Neural crest cell (in vitro differentiated cells): ENCODE measurements at regions not wholly inside any gene's neighbourhood (a gene's known extent, or its start where the extent isn't known, plus 50 kb on each side); places are given as distances from the start of the nearest gene placed in this dataset.

Experiments used
- DNase-seq: peaks from one replicate; pipeline ENCODE4 v3.0.0; 2021; ENCODE audit warnings: low read depth, mixed read lengths, low spot score
- H3K27ac Mint-ChIP-seq: one replicate; pipeline ENCODE4 v1.8.0; 2021; ENCODE audit warnings: mild to moderate bottlenecking, mixed read lengths; ENCODE audit not compliant: unreplicated experiment
- H3K27me3 Mint-ChIP-seq: 2 replicates; pipeline ENCODE4 v1.8.0; 2021; ENCODE audit warnings: low read depth, mild to moderate bottlenecking, mixed read lengths
- H3K36me3 Mint-ChIP-seq: 2 replicates; pipeline ENCODE4 v1.8.0; 2021; ENCODE audit warnings: low read depth, mild to moderate bottlenecking, mixed read lengths
- H3K4me1 Mint-ChIP-seq: 2 replicates; pipeline ENCODE4 v1.8.0; 2021; ENCODE audit warnings: mixed read lengths
- H3K4me3 Mint-ChIP-seq: one replicate; pipeline ENCODE4 v1.8.0; 2021; ENCODE audit warnings: mild to moderate bottlenecking, mixed read lengths
- H3K9me3 Mint-ChIP-seq: 2 replicates; pipeline ENCODE4 v1.8.0; 2021; ENCODE audit warnings: mixed read lengths
- TF ChIP-seq, protein P1 (sequence below): fragments of 200-600 bp; sonication (generic); conservative IDR thresholded peaks from 2 replicates; pipeline ENCODE4 v1.5.0; 2021; ENCODE audit warnings: antibody characterized with exemption, mild to moderate bottlenecking

- Mint-ChIP-seq H3K4me3 (no peak overlapping the region), H3K36me3 (no peaks in the 10 kb centered on the region), H3K27me3 (no peaks in the 10 kb centered on the region), H3K9me3 (peaks cover 2% of the 10 kb centered on the region), H3K4me1 (no peaks in the 10 kb centered on the region), H3K27ac (no peak overlapping the region)
- TF ChIP-seq, protein P1, sequence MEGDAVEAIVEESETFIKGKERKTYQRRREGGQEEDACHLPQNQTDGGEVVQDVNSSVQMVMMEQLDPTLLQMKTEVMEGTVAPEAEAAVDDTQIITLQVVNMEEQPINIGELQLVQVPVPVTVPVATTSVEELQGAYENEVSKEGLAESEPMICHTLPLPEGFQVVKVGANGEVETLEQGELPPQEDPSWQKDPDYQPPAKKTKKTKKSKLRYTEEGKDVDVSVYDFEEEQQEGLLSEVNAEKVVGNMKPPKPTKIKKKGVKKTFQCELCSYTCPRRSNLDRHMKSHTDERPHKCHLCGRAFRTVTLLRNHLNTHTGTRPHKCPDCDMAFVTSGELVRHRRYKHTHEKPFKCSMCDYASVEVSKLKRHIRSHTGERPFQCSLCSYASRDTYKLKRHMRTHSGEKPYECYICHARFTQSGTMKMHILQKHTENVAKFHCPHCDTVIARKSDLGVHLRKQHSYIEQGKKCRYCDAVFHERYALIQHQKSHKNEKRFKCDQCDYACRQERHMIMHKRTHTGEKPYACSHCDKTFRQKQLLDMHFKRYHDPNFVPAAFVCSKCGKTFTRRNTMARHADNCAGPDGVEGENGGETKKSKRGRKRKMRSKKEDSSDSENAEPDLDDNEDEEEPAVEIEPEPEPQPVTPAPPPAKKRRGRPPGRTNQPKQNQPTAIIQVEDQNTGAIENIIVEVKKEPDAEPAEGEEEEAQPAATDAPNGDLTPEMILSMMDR = no peak
- DNase-seq = no peak
These were observed 460.0 kb downstream of the NTRK2 start for GRCh38 chr9:85129514-85129913.

- H3K4me1 Mint-ChIP-seq = no peaks in the 10 kb centered on the region
These were observed 449.6 kb downstream of the NTRK2 start for GRCh38 chr9:85118990-85119755.

DNA sequence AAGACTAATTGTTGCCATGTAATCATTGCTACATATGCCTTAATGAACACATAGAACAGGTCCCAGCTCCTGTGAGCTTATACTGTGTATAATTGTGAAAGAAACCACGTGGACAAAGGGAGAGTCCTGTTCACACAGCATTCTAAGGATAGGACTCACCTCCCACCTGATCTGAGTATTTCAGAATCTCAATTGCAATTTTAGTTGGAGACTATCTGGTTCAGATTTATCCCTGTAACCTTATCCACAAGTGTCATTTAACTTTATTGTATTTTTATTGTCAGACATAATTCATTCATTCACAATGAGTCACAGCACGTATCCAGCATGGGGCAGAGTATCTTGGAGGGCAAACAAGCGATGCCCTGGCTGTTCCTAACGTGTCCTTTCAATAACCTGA is 448.3 kb downstream of the NTRK2 start:
- no peak overlapping the region for H3K27ac Mint-ChIP-seq
- H3K4me1 Mint-ChIP-seq = no peaks in the 10 kb centered on the region
- H3K4me3 Mint-ChIP-seq = no peak overlapping the region
- DNase-seq = no peak
- no peaks in the 10 kb centered on the region for H3K36me3 Mint-ChIP-seq
- TF ChIP-seq, protein P1 = no peak
- no peaks in the 10 kb centered on the region for H3K9me3 Mint-ChIP-seq
- no peaks in the 10 kb centered on the region for H3K27me3 Mint-ChIP-seq

More at GRCh38 chr9:85118990-85119755, 449.6 kb downstream of the NTRK2 start:
- TF ChIP-seq, protein P1 = no peak
- H3K27ac Mint-ChIP-seq = no peak overlapping the region
- DNase-seq = no peak
- H3K36me3 Mint-ChIP-seq = no peaks in the 10 kb centered on the region
- H3K27me3 Mint-ChIP-seq = no peaks in the 10 kb centered on the region
- no peaks in the 10 kb centered on the region for H3K9me3 Mint-ChIP-seq
- H3K4me3 Mint-ChIP-seq = no peak overlapping the region

GRCh38 chr9:85115473-85115872 is 445.9 kb downstream of the NTRK2 start:
- no peaks in the 10 kb centered on the region for H3K9me3 Mint-ChIP-seq
- TF ChIP-seq, protein P1 = no peak
- no peaks in the 10 kb centered on the region for H3K27me3 Mint-ChIP-seq
- H3K36me3 Mint-ChIP-seq = no peaks in the 10 kb centered on the region
- DNase-seq = no peak
- H3K4me3 Mint-ChIP-seq = no peak overlapping the region
- no peaks in the 10 kb centered on the region for H3K4me1 Mint-ChIP-seq
- no peak overlapping the region for H3K27ac Mint-ChIP-seq

- no peak for DNase-seq
- Mint-ChIP-seq H3K27ac (no peak overlapping the region), H3K4me3 (no peak overlapping the region), H3K36me3 (no peaks in the 10 kb centered on the region), H3K27me3 (no peaks in the 10 kb centered on the region), H3K9me3 (no peaks in the 10 kb centered on the region), H3K4me1 (no peaks in the 10 kb centered on the region)
- TF ChIP-seq, protein P1 = no peak
These were observed 445.3 kb downstream of the NTRK2 start for GRCh38 chr9:85114799-85115198.
